Suprapubic skin (tissue), 4 donors: ENCODE measurements at regions not wholly inside any gene's neighbourhood (a gene's known extent, or its start where the extent isn't known, plus 50 kb on each side); places are given as distances from the start of the nearest gene placed in this dataset.

Experiments used
- EP300 ChIP-seq: sonication (generic); formaldehyde crosslinking; IDR thresholded peaks from one replicate; pipeline ENCODE4 v1.6.1; 2017; ENCODE audit warnings: antibody characterized with exemption
- POLR2AphosphoS5 ChIP-seq, 3 donors: sonication (generic); formaldehyde crosslinking; IDR thresholded peaks; one replicate each; pipeline ENCODE4 v1.6.1; 2017; ENCODE audit warnings: antibody characterized with exemption in 3 of 3
- TF ChIP-seq, protein P1 (sequence below), 2 donors: fragments of 200-600 bp in 1 of 2; fragments of 450-650 bp in 1 of 2; sonication (generic) in 1 of 2; IDR thresholded peaks; one replicate each; pipeline ENCODE4 v1.5.1; 2016 to 2019; ENCODE audit warnings: antibody characterized with exemption in 2 of 2, mild to moderate bottlenecking in 1 of 2, moderate library complexity in 1 of 2

- TF ChIP-seq EP300, result no peak
- TF ChIP-seq, protein P1, sequence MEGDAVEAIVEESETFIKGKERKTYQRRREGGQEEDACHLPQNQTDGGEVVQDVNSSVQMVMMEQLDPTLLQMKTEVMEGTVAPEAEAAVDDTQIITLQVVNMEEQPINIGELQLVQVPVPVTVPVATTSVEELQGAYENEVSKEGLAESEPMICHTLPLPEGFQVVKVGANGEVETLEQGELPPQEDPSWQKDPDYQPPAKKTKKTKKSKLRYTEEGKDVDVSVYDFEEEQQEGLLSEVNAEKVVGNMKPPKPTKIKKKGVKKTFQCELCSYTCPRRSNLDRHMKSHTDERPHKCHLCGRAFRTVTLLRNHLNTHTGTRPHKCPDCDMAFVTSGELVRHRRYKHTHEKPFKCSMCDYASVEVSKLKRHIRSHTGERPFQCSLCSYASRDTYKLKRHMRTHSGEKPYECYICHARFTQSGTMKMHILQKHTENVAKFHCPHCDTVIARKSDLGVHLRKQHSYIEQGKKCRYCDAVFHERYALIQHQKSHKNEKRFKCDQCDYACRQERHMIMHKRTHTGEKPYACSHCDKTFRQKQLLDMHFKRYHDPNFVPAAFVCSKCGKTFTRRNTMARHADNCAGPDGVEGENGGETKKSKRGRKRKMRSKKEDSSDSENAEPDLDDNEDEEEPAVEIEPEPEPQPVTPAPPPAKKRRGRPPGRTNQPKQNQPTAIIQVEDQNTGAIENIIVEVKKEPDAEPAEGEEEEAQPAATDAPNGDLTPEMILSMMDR (IDR thresholded peaks at IDR 0.05), result no peak
- TF ChIP-seq POLR2AphosphoS5 (IDR thresholded peaks at IDR 0.05), result no peak
Measured at GRCh38 chr3:76859596-76859995, 180.3 kb upstream of the ROBO2 start.
